ENCODE measurements at regions not wholly inside any gene's neighbourhood (a gene's known extent, or its start where the extent isn't known, plus 50 kb on each side); places are given as distances from the start of the nearest gene placed in this dataset.

DNA sequence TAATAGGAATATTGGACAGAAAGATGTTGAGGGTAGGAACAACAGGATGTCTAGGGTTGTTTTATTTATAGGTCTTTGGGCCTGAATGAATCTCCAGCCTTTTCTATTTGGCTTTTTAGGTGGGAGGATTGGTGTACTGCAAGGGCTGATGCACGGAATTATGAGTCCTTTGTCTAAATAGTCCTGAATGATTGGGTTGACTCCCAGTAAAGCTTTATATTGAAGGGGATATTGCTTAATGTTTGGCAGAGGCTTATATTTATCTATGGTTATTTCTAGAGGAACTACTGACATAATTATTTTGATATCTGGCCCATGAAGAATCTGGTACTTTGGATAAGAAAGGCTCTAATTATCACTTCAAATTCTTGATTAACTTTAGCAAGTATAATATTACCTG lies 253.6 kb upstream of the AVPR1A start:
- TF ChIP-seq GATA1 (IDR thresholded peaks at IDR 0.05; ENCODE audit: low read depth, low read length) (no peak), POLR2A (IDR thresholded peaks at IDR 0.05; ENCODE audit: low read length) (no peak)

Data from erythroblast (primary cell).